HG03139 (cell line): ENCODE measurements at regions not wholly inside any gene's neighbourhood (a gene's known extent, or its start where the extent isn't known, plus 50 kb on each side); places are given as distances from the start of the nearest gene placed in this dataset.
"Not testable (repeated sequence)": the region's sequence is repeated elsewhere in the genome, so short reads cannot be mapped to it uniquely, and the experiment has no call there.

ENCODE experiments used
- ATAC-seq: cut with Tn5 transposase; IDR thresholded peaks from one replicate; pipeline ENCODE4 v1.9.1; 2021; ENCODE audit not compliant: unreplicated experiment

DNA sequence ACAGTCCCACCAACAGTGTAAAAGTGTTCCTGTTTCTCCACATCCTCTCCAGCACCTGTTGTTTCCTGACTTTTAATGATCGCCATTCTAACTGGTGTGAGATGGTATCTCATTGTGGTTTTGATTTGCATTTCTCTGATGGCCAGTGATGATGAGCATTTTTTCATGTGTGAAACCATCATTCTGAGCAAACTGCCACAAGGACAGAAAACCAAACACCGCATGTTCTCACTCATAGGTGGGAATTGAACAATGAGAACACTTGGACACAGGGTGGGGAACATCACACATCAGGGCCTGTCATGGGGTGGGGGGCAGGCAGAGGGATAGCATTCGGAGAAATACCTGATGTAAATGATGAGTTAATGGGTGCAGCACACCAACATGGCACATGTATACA, 240.8 kb downstream of the FAT3 start:
- not testable (repeated sequence) for ATAC-seq

DNA sequence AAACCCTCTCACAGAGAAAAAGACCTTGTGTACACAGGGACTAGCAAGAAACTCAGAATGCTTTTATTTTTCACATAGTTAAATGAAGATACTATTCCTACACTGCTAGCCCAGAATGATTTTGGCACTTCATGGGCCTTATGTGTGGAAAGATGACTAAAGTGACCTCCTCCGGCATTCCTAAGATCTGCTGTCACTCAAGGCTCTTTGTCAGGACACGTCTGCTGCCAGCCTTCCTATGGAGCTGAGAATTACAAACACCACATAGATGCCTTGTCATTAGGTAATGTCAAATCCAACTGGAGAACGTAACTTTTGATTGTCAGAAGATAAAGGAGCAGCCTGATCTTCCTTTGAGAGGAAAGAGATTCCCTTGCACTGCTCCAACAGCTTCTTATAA, 249.1 kb downstream of the FAT3 start:
- ATAC-seq: no peak

DNA sequence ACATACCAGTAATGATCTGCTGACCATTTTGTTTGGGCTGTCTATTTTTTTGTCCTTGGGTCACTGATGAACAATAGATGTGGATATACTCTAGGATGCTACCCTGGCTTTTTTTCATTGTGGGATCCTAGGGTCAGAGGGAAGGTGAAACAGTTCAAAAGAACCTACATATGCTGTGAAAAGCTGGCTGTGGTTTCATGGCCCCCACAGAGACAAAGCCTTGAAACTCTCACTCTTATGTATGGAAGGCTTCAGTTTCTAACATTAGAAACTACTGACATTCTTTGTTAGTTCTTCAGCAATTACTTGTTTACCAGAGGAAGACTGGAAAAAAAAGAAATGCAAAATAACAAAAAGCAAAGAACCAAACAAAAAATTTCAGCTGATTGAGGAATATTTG, 250.7 kb downstream of the FAT3 start:
- ATAC-seq: no peak

DNA sequence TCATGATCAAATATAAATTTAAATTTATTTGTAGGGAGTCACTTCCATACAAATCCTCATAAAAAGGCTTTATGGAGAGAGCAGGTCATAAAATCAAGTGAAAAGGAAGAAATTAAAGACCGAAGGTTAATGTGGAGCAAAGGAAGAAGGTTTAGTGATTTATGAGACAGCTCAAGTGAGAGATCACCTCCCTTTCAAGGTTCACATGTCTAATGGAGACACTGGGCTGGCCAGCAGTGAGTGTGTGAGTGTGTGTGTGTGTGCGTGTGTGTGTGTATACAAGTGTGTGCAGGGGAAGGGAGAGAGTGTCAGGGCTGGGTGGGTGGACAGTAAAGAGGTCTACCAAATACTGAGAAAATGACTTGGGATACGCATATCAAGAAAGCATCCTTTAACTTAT, 251.2 kb downstream of the FAT3 start:
- ATAC-seq: no peak

DNA sequence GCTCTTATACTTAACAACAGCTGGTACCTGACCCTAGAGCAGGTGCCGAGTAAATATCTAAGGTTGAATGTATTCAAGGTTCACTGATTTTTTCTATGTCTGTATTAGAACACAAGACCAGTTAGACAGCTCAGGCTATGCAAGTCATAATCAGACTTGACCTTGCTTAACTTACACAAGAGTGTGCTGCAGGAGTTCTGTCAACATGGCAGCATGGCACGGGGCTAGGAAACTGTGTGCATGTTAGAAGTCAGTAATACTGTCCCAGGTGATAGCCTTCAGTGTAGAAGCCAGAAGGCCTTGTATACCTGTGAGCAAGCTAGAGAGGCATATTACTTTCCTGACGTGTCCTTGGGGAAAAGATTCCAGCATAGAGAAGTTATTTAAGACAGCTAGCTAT, 253.1 kb downstream of the FAT3 start:
- ATAC-seq: no peak

DNA sequence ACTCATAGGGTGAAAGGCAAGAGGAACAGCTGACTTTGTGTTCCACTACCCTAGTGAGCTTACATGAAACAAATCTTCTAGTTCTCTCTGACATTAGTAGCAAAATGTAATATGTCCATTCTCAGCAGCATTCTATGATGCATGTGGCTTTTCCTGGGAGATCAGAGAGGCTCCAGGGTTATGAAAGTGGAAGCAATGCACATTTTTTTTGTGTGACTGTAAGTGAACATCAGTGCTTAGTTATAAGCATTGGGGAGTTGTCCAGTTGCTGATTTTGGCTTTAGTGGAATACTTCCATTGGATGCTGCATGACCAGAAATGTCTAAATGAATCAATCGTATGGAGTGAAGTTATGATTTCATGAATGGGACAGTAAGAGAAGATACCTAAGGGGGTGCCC, 255.9 kb downstream of the FAT3 start:
- no peak for ATAC-seq

DNA sequence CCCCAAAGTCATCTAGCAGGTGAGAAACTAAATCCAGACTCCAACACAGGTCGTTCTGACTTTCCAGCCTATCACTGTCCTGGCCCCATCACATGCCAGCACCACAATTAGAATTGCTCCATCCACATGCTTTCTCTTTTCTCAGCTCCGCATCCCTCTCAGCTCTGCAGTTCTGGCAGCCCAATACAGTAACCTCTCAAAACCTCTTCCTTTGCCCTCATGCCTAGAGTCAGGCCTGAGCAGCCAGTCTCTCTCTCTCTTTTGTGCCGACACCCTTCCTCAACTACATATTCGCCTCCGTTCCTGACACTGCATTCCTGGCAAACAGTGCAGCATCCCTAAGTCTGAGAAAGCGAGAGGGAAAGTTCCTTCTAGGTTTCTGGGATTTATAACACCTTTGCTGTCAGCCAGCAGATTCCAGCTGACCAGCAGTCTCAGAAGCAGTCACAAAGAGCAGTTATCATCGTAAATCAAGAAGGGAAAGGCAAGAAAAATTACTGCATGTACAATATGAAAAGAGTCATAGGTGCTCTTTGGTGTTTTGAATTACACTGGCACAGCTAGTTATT, 258.0 kb downstream of the FAT3 start:
- no peak for ATAC-seq

DNA sequence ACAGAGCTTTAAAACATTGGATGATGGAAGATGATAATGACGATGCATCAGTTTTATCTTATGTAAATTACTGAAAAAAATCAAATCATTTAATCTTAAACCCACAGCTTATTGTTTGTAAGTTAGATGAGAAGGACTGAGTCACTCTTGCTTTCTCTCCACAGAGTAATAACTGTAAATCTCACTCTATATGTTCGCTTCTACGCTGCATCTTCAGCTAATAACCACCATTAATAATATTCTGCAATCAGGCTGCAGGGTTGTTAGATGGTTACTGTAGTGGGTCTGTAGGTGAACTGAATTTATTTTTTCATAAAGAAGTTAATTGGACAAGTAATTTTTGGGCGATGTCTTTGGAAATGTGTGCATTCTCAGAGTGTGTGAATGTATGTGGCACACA, 260.0 kb downstream of the FAT3 start:
- ATAC-seq: no peak

DNA sequence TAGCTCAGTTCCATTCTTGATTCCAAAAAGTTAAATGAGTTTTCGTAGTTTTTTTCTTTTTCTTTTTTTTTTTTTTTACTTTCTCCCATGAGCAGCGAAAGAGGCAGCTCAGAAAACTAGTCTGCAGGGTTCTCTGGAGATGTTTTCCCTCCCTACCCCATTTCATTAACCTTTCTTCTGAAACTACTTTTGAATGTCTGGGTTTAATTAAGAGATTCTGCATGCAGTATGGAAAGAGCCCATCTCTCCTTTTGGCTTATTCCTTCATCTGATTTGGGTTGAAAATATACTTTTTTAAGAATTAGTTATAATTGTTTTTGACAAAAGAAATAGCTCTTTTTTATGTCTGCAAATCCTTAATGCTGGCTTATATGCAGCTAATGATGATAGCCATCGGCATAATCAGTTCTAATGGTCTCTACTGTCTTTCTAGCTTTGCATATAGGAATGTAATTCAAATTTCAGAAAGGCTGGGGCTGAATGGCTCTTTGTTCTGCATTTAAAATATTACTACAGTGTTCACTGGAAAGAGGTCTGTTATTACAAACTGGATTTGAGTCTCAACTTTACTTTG, 265.3 kb downstream of the FAT3 start:
- no peak for ATAC-seq

DNA sequence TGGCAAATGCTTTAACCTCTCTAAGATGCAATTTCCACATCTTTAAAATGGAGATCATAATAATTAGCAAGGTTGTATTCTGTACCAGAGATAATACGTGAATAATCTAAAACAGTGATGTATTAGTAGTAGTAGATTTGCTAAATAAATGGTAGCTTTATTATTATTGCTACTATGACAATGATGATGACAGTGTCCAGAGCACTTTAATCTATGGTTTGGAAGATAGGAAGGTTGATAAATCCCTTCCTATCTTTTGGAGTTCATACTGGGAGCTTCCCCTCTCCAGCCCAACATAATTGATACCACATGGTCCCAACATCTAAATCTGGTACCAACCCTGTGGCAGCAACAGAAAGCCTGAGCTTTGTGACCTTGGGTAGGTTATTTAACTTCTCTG, 267.8 kb downstream of the FAT3 start:
- ATAC-seq: no peak

DNA sequence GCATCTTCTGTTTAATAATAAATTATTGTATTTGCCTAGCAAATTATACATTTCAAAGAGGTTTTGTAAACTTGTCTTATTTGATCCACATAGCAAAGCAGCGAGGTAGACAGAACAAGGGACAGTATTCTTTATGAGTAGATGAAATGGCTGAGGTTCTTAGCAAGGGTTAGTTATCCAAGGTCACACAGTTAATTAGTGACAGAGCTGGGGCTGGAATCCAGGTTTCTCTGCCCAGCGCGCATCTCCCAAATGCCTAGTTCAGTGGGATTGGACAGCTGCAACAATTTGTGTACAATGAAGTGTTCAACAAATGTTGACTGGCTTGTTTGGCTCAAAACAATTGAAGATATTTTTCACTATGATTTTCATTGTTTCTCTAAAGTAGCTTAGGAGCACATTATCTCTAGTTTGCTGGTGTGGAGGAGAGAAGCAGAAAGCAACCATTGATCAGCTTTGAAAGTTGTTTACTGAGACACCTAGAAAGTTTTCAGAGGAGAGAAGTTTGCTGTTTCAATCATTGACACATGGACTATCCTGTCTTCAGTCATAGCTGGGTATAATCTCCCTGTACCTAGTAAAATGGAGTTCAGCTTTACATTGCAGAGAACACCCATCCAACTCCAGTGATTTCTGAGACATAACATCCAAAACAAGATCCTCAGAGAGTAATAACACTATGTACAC, 270.6 kb downstream of the FAT3 start:
- ATAC-seq: no peak

DNA sequence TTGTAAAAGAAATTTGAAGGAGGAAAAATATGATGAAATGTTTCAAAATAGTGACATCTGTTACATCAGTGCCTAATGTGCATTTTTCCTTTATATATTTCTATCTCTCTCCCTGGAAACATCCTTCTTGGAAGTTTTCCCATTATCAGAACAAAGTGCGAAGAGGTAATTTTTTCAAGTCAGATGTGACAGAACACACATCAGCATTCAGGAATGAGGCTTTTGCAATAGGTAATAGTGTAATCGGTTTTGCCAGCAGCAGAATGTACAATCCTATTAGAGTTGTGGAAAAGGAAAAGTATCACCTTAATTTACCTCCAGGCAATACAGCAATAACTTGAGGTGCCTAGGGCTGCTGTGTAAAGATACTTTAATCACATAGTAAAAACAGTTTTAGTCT, 275.8 kb downstream of the FAT3 start:
- no peak for ATAC-seq

DNA sequence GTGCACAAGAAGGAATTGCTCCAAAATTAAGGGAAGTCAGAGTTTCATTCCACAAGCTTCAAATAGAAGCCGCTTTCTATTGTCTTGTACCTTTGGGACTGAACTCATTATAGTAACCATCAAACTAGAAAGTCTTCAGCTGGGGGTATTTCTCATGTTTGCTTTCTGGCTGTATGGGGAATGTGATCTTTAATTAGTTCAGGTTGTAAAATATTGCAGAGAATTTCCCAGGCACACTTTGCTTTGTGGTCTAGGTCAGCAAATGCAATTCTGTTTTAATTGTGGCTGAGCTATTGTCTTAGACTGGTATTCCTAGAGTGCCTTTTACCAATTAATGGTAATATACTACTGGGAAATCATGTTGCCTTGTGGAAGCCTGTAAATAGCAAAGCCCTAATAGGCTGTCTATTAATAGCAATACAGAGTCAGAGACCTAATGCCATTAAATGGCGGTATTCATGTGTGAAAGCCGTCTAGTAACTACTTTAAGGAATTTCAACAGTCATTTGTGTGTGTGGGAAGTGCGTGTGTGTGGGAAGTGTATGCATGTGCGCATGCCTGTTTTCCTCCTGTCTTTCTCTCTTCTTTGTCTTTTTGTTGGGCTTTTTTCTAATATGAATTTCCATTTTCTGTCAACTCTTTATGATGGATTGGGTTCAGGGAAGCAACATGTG, 276.6 kb downstream of the FAT3 start:
- ATAC-seq: no peak

DNA sequence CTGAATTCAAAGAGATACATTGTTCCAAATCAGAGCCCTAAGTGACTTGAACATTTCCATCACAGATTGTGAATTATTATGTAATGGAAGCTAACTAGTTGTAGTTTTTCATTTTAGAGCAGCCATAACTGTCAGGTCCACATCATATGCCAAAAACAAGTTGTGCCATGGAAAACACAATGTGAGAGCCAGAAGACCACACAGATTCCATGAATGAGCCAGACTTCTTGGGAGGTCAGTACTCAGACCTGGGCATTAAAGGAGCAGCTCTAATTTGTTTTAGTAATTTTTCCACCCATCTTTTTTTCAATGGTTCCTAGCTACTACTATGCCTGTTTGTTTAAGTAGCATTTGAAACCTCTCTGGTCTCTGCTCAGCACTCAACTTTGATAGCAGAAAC, 279.4 kb downstream of the FAT3 start:
- ATAC-seq: no peak

DNA sequence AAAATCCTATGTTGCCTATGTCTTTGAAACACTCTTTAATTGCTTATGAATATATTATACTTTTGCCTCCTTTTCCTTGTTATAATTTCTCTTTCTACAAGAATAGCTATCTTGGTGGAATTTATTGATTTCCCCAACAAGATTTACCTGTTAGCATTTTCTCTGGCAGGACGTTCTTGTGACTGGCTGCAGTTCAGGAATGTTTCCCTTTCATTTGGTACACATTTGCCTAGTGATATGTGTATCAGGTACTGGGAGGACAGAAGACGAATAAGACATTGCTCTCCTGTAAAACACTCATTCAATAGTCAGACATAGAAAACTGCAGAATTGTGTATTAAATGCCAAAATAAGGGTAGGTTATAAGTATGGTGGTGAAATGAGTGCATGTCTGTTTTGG, 279.9 kb downstream of the FAT3 start:
- ATAC-seq: no peak

DNA sequence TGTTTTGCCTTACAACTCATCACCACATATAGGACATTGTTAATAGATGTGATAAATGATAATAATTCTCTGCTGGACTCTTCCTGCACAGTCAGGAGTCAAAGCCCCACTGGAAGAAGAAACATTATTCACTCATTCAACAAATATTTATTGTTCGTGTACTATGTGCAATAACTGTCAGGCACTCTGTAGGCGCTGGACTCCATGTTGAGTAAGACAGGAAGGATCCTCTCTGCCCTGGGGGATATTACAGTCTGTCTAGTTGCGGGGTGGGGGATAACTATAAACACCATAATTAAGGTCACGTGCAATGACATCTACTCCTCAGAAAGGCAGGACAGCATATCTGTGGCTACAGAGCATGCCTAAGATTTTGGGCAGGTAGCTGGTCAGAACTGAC, 281.1 kb downstream of the FAT3 start:
- no peak for ATAC-seq

DNA sequence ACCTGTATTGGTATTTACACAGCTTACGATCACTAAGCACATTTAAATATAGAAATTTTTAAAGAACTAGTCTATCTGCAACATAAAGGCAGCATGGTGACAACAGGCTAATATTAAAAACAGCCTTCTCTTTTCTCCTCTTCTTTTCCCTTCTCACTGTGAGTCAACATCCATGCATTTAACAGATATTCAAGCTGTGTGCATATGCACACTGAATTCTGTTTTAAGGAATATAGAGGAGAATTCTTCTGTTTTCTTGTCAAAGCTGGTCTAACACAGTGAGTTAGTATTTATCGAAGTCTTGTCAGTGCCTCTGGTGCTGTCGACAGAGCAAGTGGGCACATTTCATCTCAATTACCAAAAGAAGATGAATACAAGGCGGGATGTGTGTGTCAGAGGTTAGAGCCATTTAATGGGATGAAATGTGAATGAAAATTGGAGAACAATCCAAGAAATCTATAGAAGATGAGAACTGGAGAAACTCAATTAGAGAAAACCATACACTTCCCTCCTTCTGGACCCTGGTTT, 282.3 kb downstream of the FAT3 start:
- no peak for ATAC-seq

DNA sequence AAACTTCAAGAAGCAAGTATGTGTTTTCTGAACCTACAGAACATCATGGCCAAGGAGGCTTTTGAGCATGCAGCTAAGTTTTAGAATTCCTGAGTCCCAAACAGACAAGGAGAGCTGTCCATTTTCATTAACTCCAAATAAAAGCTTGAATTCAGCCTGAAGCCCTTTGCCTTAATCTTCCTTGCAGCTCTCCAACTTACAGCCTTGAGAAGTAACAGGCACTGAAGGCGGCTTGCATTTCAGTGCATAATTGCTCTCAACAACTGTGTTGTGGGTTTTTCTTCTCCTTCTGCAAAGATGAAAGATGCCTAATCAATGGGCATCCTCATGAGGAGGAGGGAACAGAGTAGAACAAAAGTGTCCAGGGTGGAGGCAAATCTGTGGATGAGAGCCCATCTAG, 286.0 kb downstream of the FAT3 start:
- no peak for ATAC-seq

DNA sequence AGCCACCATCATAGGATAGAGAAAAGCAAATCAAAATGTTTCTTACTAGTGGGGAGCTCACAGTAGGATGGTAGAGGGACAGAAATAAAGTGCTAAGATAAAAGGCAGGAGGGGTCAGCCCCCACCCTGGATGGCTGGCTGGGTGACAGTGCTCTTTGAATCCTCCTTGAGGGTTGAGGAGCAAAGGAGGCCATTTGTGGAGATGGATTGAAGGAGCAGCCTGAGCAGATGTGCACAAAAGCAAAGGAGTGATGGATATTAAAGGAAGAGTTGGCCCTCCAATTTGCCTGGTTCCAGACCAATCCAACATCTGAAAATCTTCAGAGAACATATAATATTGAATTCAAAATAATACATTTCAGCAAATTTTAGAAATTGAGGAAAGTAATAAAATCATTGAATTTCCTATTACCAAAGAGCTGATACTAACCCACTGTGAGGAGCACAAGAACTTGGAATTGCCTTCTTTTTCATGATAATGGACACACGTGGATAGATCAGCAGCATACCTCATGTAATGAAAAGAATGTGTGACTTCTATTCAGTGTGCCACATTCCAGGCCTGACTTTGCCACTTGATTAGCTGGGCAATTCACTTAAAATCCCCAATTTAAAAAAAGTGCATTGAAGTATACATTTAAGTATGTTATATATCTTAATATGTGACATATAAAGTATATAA, 287.0 kb downstream of the FAT3 start:
- ATAC-seq: no peak

DNA sequence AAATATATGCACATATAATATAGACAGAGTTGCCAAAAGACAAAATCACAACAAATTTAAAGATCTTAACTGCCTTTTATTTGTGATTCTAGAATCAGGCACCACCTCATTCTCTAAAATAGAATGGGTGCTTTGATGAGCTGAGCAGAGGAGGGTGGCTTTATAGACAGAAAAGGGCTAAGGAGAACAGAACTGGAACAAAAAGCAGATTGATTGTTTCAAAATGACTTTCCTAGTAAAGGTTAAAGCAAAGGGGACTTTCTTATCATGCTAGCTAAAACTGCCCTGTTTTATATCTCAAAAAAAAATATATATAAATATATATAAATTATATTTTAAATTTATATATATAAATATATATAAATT, 287.6 kb downstream of the FAT3 start:
- ATAC-seq: no peak

DNA sequence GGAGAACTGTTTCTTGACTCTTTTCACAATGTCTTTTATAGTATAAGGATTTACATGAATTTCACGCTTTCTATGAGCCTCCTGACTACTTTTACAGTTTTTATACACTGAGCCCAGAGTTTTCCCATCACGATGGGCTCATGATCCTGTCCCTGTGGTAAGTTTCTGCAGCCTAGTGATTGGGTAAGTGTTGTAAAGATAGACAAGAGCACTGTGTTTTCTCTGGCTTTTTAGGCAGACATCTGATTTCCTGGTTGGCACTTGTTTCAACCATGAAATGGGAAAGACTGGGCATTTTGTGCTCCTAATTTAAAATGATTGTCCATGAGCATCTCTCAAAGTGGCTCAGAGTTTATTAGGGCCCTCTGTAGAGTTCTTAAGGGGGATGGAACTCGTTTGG, 299.0 kb downstream of the FAT3 start:
- ATAC-seq: no peak

DNA sequence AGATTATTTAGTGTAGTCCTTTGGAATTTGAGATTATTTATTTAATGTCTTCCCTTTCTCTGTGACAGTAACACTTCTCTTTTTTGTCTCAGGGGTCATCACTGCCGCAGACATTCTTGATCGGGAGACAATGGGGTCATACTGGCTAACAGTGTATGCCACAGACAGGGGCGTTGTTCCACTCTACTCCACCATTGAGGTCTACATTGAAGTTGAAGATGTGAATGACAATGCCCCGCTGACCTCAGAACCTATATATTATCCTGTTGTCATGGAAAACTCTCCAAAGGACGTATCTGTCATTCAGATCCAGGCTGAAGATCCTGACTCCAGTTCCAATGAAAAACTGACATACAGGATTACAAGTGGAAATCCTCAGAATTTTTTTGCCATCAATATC, 299.9 kb downstream of the FAT3 start:
- no peak for ATAC-seq
